ENCODE measurements at regions not wholly inside any gene's neighbourhood (a gene's known extent, or its start where the extent isn't known, plus 50 kb on each side); places are given as distances from the start of the nearest gene placed in this dataset.
"Not testable (repeated sequence)": the region's sequence is repeated elsewhere in the genome, so short reads cannot be mapped to it uniquely, and the experiment has no call there.

- TF ChIP-seq, protein P1, sequence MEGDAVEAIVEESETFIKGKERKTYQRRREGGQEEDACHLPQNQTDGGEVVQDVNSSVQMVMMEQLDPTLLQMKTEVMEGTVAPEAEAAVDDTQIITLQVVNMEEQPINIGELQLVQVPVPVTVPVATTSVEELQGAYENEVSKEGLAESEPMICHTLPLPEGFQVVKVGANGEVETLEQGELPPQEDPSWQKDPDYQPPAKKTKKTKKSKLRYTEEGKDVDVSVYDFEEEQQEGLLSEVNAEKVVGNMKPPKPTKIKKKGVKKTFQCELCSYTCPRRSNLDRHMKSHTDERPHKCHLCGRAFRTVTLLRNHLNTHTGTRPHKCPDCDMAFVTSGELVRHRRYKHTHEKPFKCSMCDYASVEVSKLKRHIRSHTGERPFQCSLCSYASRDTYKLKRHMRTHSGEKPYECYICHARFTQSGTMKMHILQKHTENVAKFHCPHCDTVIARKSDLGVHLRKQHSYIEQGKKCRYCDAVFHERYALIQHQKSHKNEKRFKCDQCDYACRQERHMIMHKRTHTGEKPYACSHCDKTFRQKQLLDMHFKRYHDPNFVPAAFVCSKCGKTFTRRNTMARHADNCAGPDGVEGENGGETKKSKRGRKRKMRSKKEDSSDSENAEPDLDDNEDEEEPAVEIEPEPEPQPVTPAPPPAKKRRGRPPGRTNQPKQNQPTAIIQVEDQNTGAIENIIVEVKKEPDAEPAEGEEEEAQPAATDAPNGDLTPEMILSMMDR (IDR thresholded peaks at IDR 0.05), result not testable (repeated sequence)
- not testable (repeated sequence) for TF ChIP-seq EZH2 (IDR thresholded peaks at IDR 0.05; ENCODE audit: borderline replicate concordance, insufficient read depth, low read depth, low read length, poor library complexity, severe bottlenecking)
These were observed 88.2 kb upstream of the ADORA2B start for GRCh38 chr17:15856745-15857144.
